22Rv1 (cell line): ENCODE measurements at regions not wholly inside any gene's neighbourhood (a gene's known extent, or its start where the extent isn't known, plus 50 kb on each side); places are given as distances from the start of the nearest gene placed in this dataset.

Experiments
- ZFX ChIP-seq: fragments of 450-650 bp; IDR thresholded peaks from 2 replicates; pipeline ENCODE4 v1.6.1; 2017; ENCODE audit warnings: antibody characterized with exemption, borderline replicate concordance
- TF ChIP-seq, protein P1 (sequence below): fragments of 450-650 bp; IDR thresholded peaks from 2 replicates; pipeline ENCODE4 v1.5.1; 2017; ENCODE audit warnings: mild to moderate bottlenecking

DNA sequence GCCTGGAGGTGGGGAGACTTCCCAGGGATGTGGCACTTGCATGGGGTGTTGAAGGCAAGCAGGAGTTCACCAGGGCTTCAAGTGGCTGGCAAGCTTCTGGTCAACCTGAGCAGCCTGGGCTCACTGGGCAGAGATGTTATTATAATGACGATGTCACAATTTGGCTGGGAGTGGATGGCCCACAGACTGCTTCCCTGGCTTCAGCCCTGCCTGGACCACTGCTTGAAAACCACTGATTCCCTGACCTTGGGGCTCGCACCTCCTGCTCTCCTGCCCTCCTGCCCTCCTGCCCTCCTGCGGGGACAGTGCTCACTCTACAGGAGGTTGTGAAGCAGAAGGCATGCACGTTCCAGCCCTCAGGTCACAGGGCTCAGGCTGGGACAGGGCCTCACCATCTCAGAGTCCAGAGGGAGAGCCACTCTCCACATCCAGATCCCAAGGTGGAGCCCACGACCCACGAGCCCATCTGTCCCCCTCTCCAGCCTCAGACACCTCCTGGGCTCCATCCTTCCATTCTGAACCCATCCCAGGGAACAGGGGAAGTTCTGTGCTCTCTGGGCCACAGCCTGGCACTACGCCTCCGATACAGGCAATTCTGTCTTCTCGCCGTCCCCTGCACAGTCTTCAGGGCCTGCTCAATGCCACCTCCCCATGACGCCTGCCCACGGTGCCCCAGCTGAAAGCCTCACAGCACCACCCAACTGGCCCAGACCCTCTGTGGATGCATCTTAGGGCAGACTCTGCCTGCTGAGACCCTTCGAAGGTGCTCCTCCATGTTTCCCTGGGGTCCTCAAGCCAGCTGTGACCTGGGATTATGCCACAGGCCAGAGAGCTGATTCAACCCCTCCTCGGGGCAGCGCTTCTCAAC lies 241.6 kb upstream of the RAB6C start:
- TF ChIP-seq, protein P1, sequence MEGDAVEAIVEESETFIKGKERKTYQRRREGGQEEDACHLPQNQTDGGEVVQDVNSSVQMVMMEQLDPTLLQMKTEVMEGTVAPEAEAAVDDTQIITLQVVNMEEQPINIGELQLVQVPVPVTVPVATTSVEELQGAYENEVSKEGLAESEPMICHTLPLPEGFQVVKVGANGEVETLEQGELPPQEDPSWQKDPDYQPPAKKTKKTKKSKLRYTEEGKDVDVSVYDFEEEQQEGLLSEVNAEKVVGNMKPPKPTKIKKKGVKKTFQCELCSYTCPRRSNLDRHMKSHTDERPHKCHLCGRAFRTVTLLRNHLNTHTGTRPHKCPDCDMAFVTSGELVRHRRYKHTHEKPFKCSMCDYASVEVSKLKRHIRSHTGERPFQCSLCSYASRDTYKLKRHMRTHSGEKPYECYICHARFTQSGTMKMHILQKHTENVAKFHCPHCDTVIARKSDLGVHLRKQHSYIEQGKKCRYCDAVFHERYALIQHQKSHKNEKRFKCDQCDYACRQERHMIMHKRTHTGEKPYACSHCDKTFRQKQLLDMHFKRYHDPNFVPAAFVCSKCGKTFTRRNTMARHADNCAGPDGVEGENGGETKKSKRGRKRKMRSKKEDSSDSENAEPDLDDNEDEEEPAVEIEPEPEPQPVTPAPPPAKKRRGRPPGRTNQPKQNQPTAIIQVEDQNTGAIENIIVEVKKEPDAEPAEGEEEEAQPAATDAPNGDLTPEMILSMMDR, result no peak
- TF ChIP-seq ZFX, result no peak
